ENCODE measurements at regions not wholly inside any gene's neighbourhood (a gene's known extent, or its start where the extent isn't known, plus 50 kb on each side); places are given as distances from the start of the nearest gene placed in this dataset.

DNA sequence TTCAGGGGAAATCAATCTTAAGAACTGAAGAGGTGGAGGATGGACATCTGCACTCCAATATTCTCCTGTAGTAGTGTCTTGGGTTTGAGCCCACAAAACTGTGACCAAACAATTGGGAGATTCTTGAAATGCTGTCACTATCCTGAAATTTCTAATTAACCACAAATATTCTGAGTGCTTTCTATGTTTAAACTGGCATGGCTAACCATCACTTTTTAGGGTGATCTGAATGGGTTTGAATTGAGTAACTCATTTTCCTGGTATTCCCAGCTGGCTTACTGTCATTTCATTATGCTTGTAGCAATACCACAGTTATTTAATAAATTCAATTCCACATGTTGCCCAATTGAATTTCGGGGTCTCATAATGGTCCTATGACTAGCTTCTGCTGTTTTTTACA, 216.9 kb upstream of the DCBLD2 start:
- TF ChIP-seq, protein P1, sequence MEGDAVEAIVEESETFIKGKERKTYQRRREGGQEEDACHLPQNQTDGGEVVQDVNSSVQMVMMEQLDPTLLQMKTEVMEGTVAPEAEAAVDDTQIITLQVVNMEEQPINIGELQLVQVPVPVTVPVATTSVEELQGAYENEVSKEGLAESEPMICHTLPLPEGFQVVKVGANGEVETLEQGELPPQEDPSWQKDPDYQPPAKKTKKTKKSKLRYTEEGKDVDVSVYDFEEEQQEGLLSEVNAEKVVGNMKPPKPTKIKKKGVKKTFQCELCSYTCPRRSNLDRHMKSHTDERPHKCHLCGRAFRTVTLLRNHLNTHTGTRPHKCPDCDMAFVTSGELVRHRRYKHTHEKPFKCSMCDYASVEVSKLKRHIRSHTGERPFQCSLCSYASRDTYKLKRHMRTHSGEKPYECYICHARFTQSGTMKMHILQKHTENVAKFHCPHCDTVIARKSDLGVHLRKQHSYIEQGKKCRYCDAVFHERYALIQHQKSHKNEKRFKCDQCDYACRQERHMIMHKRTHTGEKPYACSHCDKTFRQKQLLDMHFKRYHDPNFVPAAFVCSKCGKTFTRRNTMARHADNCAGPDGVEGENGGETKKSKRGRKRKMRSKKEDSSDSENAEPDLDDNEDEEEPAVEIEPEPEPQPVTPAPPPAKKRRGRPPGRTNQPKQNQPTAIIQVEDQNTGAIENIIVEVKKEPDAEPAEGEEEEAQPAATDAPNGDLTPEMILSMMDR (IDR thresholded peaks at IDR 0.05; ENCODE audit: insufficient read depth, low read length, poor library complexity, severe bottlenecking) = no peak
- TF ChIP-seq EZH2phosphoT487 (conservative IDR thresholded peaks at IDR 0.05; ENCODE audit: low read length) = no peak

Measured in SU-DHL-6 (cell line).